Neural cell (in vitro differentiated cells): ENCODE measurements at regions not wholly inside any gene's neighbourhood (a gene's known extent, or its start where the extent isn't known, plus 50 kb on each side); places are given as distances from the start of the nearest gene placed in this dataset.

Source experiments
- H2AFZ ChIP-seq: fragments of 200-600, 300-800 bp; sonication (generic), shearing (Covaris generic); 2 replicates; pipeline ENCODE4 v1.6.0; 2014; ENCODE audit warnings: low read depth, mild to moderate bottlenecking, antibody characterized with exemption, low read length, moderate library complexity
- H3F3A ChIP-seq: fragments of 200-600 bp; shearing (Covaris generic); 2 replicates; pipeline ENCODE4 v1.6.1; 2016; ENCODE audit warnings: mild to moderate bottlenecking, moderate library complexity, mixed read lengths, antibody characterized with exemption, low read length; ENCODE audit not compliant: insufficient read depth, poor library complexity, severe bottlenecking
- H3K27ac ChIP-seq: fragments of 200-600, 300-800 bp; sonication (generic), shearing (Covaris generic); 2 replicates; pipeline ENCODE4 v1.5.1; 2014; ENCODE audit warnings: mild to moderate bottlenecking, low read length, moderate library complexity
- H3K27me3 ChIP-seq: fragments of 300-800, 200-600 bp; sonication (generic), shearing (Covaris generic); 2 replicates; pipeline ENCODE4 v1.6.0; 2014; ENCODE audit warnings: mild to moderate bottlenecking, low read depth, low read length, moderate library complexity; ENCODE audit not compliant: insufficient read depth
- H3K36me3 ChIP-seq: fragments of 300-800, 200-600 bp; sonication (generic), shearing (Covaris generic); 2 replicates; pipeline ENCODE4 v1.5.1; 2014; ENCODE audit warnings: mild to moderate bottlenecking, antibody characterized with exemption, low read length, moderate library complexity; ENCODE audit not compliant: insufficient read depth
- H3K4me2 ChIP-seq: fragments of 300-800, 200-600 bp; sonication (generic), shearing (Covaris generic); 2 replicates; pipeline ENCODE4 v1.6.0; 2014; ENCODE audit warnings: mild to moderate bottlenecking, low read length
- H3K4me3 ChIP-seq: fragments of 300-800, 200-600 bp; sonication (generic), shearing (Covaris generic); 2 replicates; pipeline ENCODE4 v1.5.1; 2014; ENCODE audit warnings: mild to moderate bottlenecking, low read length, moderate library complexity
- H3K79me2 ChIP-seq: fragments of 200-600 bp; shearing (Covaris generic); replicated peaks from 2 replicates; pipeline ENCODE4 v1.6.0; 2014; ENCODE audit warnings: mild to moderate bottlenecking, low read length, moderate library complexity; ENCODE audit not compliant: insufficient read depth
- H3K9ac ChIP-seq: fragments of 300-800, 200-600 bp; sonication (generic), shearing (Covaris generic); 2 replicates; pipeline ENCODE4 v1.6.1; 2016; ENCODE audit warnings: mild to moderate bottlenecking, low read length, mixed read lengths
- H3K9me2 ChIP-seq: fragments of 200-600 bp; shearing (Covaris generic); 2 replicates; pipeline ENCODE4 v1.6.1; 2016; ENCODE audit warnings: mild to moderate bottlenecking, low read length, mixed read lengths; ENCODE audit not compliant: insufficient read depth
- H3K9me3 ChIP-seq: fragments of 200-600, 300-800 bp; sonication (generic), shearing (Covaris generic); 2 replicates; pipeline ENCODE4 v1.6.1; 2016; ENCODE audit warnings: mild to moderate bottlenecking, mixed run types, low read length, moderate library complexity, mixed read lengths
- H4K20me1 ChIP-seq: fragments of 200-600 bp; shearing (Covaris generic); 2 replicates; pipeline ENCODE4 v1.6.1; 2016; ENCODE audit warnings: mild to moderate bottlenecking, mixed run types; ENCODE audit not compliant: insufficient read depth
- CTCF ChIP-seq: fragments of 450-650 bp; IDR thresholded peaks from 2 replicates; pipeline ENCODE4 v1.5.1; 2014; ENCODE audit warnings: antibody characterized with exemption, mild to moderate bottlenecking, moderate library complexity; ENCODE audit not compliant: poor library complexity, severe bottlenecking
- EP300 ChIP-seq: fragments of 450-650 bp; conservative IDR thresholded peaks from 2 replicates; pipeline ENCODE4 v1.6.1; 2014; ENCODE audit warnings: antibody characterized with exemption, mild to moderate bottlenecking, moderate library complexity; ENCODE audit not compliant: poor library complexity, severe bottlenecking
- EZH2 ChIP-seq: fragments of 200-600, 300-800 bp; shearing (Covaris generic), sonication (generic); IDR thresholded peaks from 2 replicates; pipeline ENCODE4 v1.6.1; 2014; ENCODE audit warnings: antibody characterized with exemption, low read length, borderline replicate concordance, mild to moderate bottlenecking; ENCODE audit not compliant: insufficient read depth, poor library complexity, severe bottlenecking
- MXI1 ChIP-seq: fragments of 450-650 bp; conservative IDR thresholded peaks from 2 replicates; pipeline ENCODE4 v1.6.1; 2014; ENCODE audit warnings: antibody characterized with exemption, mild to moderate bottlenecking; ENCODE audit not compliant: poor library complexity, severe bottlenecking
- POLR2AphosphoS5 ChIP-seq: IDR thresholded peaks from 2 replicates; pipeline ENCODE4 v1.6.1; 2012
- RAD21 ChIP-seq: fragments of 450-650 bp; conservative IDR thresholded peaks from 2 replicates; pipeline ENCODE4 v1.6.1; 2014; ENCODE audit warnings: antibody characterized with exemption, mild to moderate bottlenecking, moderate library complexity
- REST ChIP-seq: IDR thresholded peaks from 2 replicates; pipeline ENCODE4 v1.6.1; 2012; ENCODE audit warnings: borderline replicate concordance
- SMC3 ChIP-seq: fragments of 450-650 bp; conservative IDR thresholded peaks from 2 replicates; pipeline ENCODE4 v1.6.1; 2014; ENCODE audit warnings: antibody characterized with exemption, mild to moderate bottlenecking, moderate library complexity; ENCODE audit not compliant: poor library complexity
- TAF1 ChIP-seq: IDR thresholded peaks from 2 replicates; pipeline ENCODE4 v1.6.1; 2012; ENCODE audit warnings: low read depth

- Histone ChIP-seq H3K4me2 (no peak overlapping the region), H3K9me2 (no peaks in the 10 kb centered on the region), H3K36me3 (no peaks in the 10 kb centered on the region), H3K27me3 (no peaks in the 10 kb centered on the region), H4K20me1 (no peaks in the 10 kb centered on the region), H3K9me3 (no peaks in the 10 kb centered on the region), H3K79me2 (no peaks in the 10 kb centered on the region), H3K27ac (no peak overlapping the region), H2AFZ (no peak overlapping the region), H3K9ac (no peak overlapping the region), H3K4me3 (no peak overlapping the region), H3F3A (peaks cover 3% of the 10 kb centered on the region)
- no peak for TF ChIP-seq SMC3
- TF ChIP-seq EP300 = no peak
- no peak for TF ChIP-seq TAF1
- no peak for TF ChIP-seq REST
- no peak for TF ChIP-seq POLR2AphosphoS5
- no peak for TF ChIP-seq EZH2
- no peak for TF ChIP-seq MXI1
- no peak for TF ChIP-seq RAD21
- no peak for TF ChIP-seq CTCF
These were observed 266.3 kb downstream of the CHL1 start for GRCh38 chr3:462851-463250.

- Histone ChIP-seq H4K20me1 (no peaks in the 10 kb centered on the region), H3K9me2 (no peaks in the 10 kb centered on the region), H3K27ac (no peak overlapping the region), H3K9ac (no peak overlapping the region), H3K4me2 (no peak overlapping the region), H3K9me3 (no peaks in the 10 kb centered on the region), H3K4me3 (no peak overlapping the region), H3F3A (peaks cover 3% of the 10 kb centered on the region), H3K36me3 (no peaks in the 10 kb centered on the region), H3K27me3 (no peaks in the 10 kb centered on the region), H2AFZ (no peak overlapping the region), H3K79me2 (no peaks in the 10 kb centered on the region)
- no peak for TF ChIP-seq EZH2
- no peak for TF ChIP-seq REST
- TF ChIP-seq SMC3 = no peak
- TF ChIP-seq EP300 = no peak
These were observed 267.0 kb downstream of the CHL1 start for GRCh38 chr3:463252-464192.
